Endothelial cell of umbilical vein (primary cell): ENCODE measurements at regions not wholly inside any gene's neighbourhood (a gene's known extent, or its start where the extent isn't known, plus 50 kb on each side); places are given as distances from the start of the nearest gene placed in this dataset.
A peak's percentile ranks its signal among the peaks of the same experiment; 100 is the strongest.

Experiments used
- BruUV-seq: library from RNA; stranded (reverse); fragments of 400-500 nt; replicated peaks from 2 replicates; lab custom pipeline; 2021; lab: Mats Ljungman, UMichigan
- CTCF ChIA-PET: fragments of 300-600, 350-600 bp; sonication (Branson Sonifier 250); formaldehyde crosslinking; loops from one replicate; lab custom pipeline; 2021; ENCODE audit warnings: antibody characterized with exemption, inconsistent platforms; lab: Charles Lee
- POLR2A ChIA-PET: fragments of 300-600, 350-600 bp; sonication (Branson Sonifier 250); formaldehyde crosslinking; loops from one replicate; lab custom pipeline; 2021; ENCODE audit warnings: antibody characterized with exemption, inconsistent platforms; lab: Charles Lee
- DNase-seq: peaks from one replicate; pipeline ENCODE4 v3.0.0-alpha.2; 2011; ENCODE audit warnings: low read depth, low spot score
- FAIRE-seq: peaks from 2 replicates; lab custom pipeline; 2011; peaks lifted over from hg19 to GRCh38; lab: Jason Lieb, UNC
- H2AFZ ChIP-seq: 2 replicates; pipeline ENCODE4 v1.6.0; 2012; ENCODE audit warnings: low read depth, low read length, control low read depth, inconsistent platforms
- H3K27ac ChIP-seq: 2 replicates; pipeline ENCODE4 v1.5.1; 2011; ENCODE audit warnings: low read depth, mild to moderate bottlenecking, control low read depth, low read length, moderate library complexity; ENCODE audit not compliant: insufficient read depth
- H3K27me3 ChIP-seq, 2 experiments: 2 replicates each; pipeline versions ENCODE4 v1.6.0 to v1.6.1; 2011; ENCODE audit warnings: low read length in 2 of 2, mixed read lengths in 1 of 2; ENCODE audit not compliant: control insufficient read depth in 2 of 2, insufficient read depth in 2 of 2
- H3K36me3 ChIP-seq, 2 experiments: 2 replicates in 1 of 2; 3 replicates in 1 of 2; pipeline ENCODE4 v1.5.1; 2011; ENCODE audit warnings: low read length in 2 of 2, mild to moderate bottlenecking in 1 of 2, moderate library complexity in 1 of 2; ENCODE audit not compliant: control insufficient read depth in 2 of 2, insufficient read depth in 2 of 2; ENCODE audit errors: extremely low read depth in 1 of 2
- H3K4me1 ChIP-seq: 3 replicates; pipeline ENCODE4 v1.5.1; 2011; ENCODE audit warnings: mild to moderate bottlenecking, low read length; ENCODE audit not compliant: control insufficient read depth, insufficient read depth; ENCODE audit errors: extremely low read depth
- H3K4me2 ChIP-seq: 2 replicates; pipeline ENCODE4 v1.6.1; 2011; ENCODE audit warnings: low read length, control low read depth, mixed read lengths; ENCODE audit not compliant: insufficient read depth
- H3K4me3 ChIP-seq, 3 experiments: fragments of 200-600 bp in 1 of 3; sonication (generic), shearing (Covaris generic) in 1 of 3; replicated peaks in 1 of 3; 2 replicates each; pipeline ENCODE4 v1.5.1; 2011 to 2016; ENCODE audit warnings: control low read depth in 3 of 3, low read length in 3 of 3, mild to moderate bottlenecking in 2 of 3, inconsistent platforms in 1 of 3, low read depth in 1 of 3, moderate library complexity in 1 of 3; ENCODE audit not compliant: insufficient read depth in 1 of 3
- H3K79me2 ChIP-seq: 2 replicates; pipeline ENCODE4 v1.6.0; 2012; ENCODE audit warnings: low read length, inconsistent platforms; ENCODE audit not compliant: control insufficient read depth, insufficient read depth
- H3K9ac ChIP-seq: replicated peaks from 2 replicates; pipeline ENCODE3; 2011; ENCODE audit warnings: low read length, control low read depth; ENCODE audit not compliant: insufficient read depth; ENCODE audit errors: extremely low read depth
- H3K9me1 ChIP-seq: replicated peaks from 3 replicates; pipeline ENCODE4 v1.6.0; 2011; ENCODE audit warnings: mild to moderate bottlenecking, low read length; ENCODE audit not compliant: control insufficient read depth, insufficient read depth; ENCODE audit errors: extremely low read depth
- H3K9me3 ChIP-seq: replicated peaks from 2 replicates; pipeline ENCODE4 v1.5.1; 2012; ENCODE audit warnings: low read length, inconsistent platforms; ENCODE audit not compliant: control insufficient read depth, insufficient read depth
- H4K20me1 ChIP-seq: replicated peaks from 2 replicates; pipeline ENCODE3; 2011; ENCODE audit warnings: mild to moderate bottlenecking, low read length; ENCODE audit not compliant: control insufficient read depth, insufficient read depth; ENCODE audit errors: extremely low read depth
- CTCF ChIP-seq, 2 donors: IDR thresholded peaks; 1 replicate in 1 of 2; 2 replicates in 1 of 2; pipeline ENCODE4 v1.5.1; 2011; ENCODE audit warnings: low read length in 2 of 2, mild to moderate bottlenecking in 2 of 2, moderate library complexity in 2 of 2, control low read depth in 1 of 2, inconsistent platforms in 1 of 2, low read depth in 1 of 2; ENCODE audit not compliant: insufficient read depth in 1 of 2; ENCODE audit errors: extremely low read depth in 1 of 2
- EZH2 ChIP-seq: IDR thresholded peaks from 2 replicates; pipeline ENCODE4 v1.6.1; 2012; ENCODE audit warnings: borderline replicate concordance, low read depth, mild to moderate bottlenecking, moderate library complexity, low read length, inconsistent platforms; ENCODE audit not compliant: severe bottlenecking
- FOS ChIP-seq: IDR thresholded peaks from 2 replicates; pipeline ENCODE4 v1.6.1; 2011; ENCODE audit warnings: mild to moderate bottlenecking, low read length, moderate library complexity, borderline replicate concordance; ENCODE audit not compliant: insufficient read depth
- GATA2 ChIP-seq: IDR thresholded peaks from 2 replicates; pipeline ENCODE4 v1.7.0; 2011; ENCODE audit warnings: low read depth, mild to moderate bottlenecking, moderate library complexity, mixed read lengths, low read length; ENCODE audit not compliant: insufficient read length, insufficient read depth
- JUN ChIP-seq: IDR thresholded peaks from 2 replicates; pipeline ENCODE4 v1.6.1; 2011; ENCODE audit warnings: borderline replicate concordance, low read depth; ENCODE audit not compliant: insufficient read length, insufficient read depth
- MYC ChIP-seq: IDR thresholded peaks from one replicate; pipeline ENCODE4 v1.6.1; 2011; ENCODE audit warnings: mild to moderate bottlenecking, low read depth, low read length
- POLR2A ChIP-seq: IDR thresholded peaks from 2 replicates; pipeline ENCODE4 v1.6.1; 2012; ENCODE audit warnings: low read depth, mild to moderate bottlenecking, control low read depth, low read length
- POLR2AphosphoS5 ChIP-seq: IDR thresholded peaks from 2 replicates; pipeline ENCODE4 v1.6.1; 2012; ENCODE audit warnings: low read depth, mild to moderate bottlenecking, control low read depth, low read length, moderate library complexity; ENCODE audit not compliant: insufficient read depth
- dilution Hi-C: fragments of 300-500 bp; cut with MboI; formaldehyde crosslinking; loops from one replicate; pipeline ENCODE4 v1.15.0; 2019; ENCODE audit warnings: low sequenced_read_pairs; ENCODE audit not compliant: extremely low pct_ligation_motif_present
- intact Hi-C: fragments of 100-400 bp; cut with micrococcal nuclease; formaldehyde crosslinking; loops from one replicate; pipeline ENCODE4 v1.10.0; 2022
- TF ChIP-seq, protein P1 (sequence below): IDR thresholded peaks from 2 replicates; pipeline ENCODE4 v1.6.1; 2011; ENCODE audit not compliant: insufficient read depth, insufficient read length

- Histone ChIP-seq H3K4me1 (peaks cover 32% of the 10 kb centered on the region), H3K27ac (no peak overlapping the region), H3K4me3 (no peak overlapping the region), H3K36me3 (no peaks in the 10 kb centered on the region), H3K79me2 (no peaks in the 10 kb centered on the region), H3K4me2 (no peak overlapping the region), H4K20me1 (no peaks in the 10 kb centered on the region), H2AFZ (peak overlapping the region; percentile 82), H3K27me3 (no peaks in the 10 kb centered on the region), H3K9me1 (no peaks in the 10 kb centered on the region), H3K9ac (no peak overlapping the region), H3K9me3 (no peaks in the 10 kb centered on the region)
- dilution Hi-C loops, result no loop called here
- no TSS peak for BruUV-seq
- ChIA-PET CTCF (interaction anchor here (1.2 kb wide), 1 partner anchor 151 kb away, joined by 5 read pairs; no protein-coding TSS in a partner anchor), POLR2A (no interaction called here)
- no peak for TF ChIP-seq POLR2A
- TF ChIP-seq GATA2, result no peak
- TF ChIP-seq EZH2, result no peak
- no peak for TF ChIP-seq FOS
- no peak for TF ChIP-seq MYC
- TF ChIP-seq CTCF (IDR thresholded peaks at IDR 0.05; ENCODE audit: extremely low read depth in 1 of 2, insufficient read depth in 1 of 2, low read depth in 1 of 2, low read length in 2 of 2), result no peak
- TF ChIP-seq JUN, result no peak
- TF ChIP-seq, protein P1, sequence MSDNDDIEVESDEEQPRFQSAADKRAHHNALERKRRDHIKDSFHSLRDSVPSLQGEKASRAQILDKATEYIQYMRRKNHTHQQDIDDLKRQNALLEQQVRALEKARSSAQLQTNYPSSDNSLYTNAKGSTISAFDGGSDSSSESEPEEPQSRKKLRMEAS, result no peak
- no peak for TF ChIP-seq POLR2AphosphoS5
- peak; percentile 55 for DNase-seq
- intact Hi-C loops, result loop anchor here (2.0 kb wide), 1 partner anchor 31 kb away; no protein-coding TSS in a partner anchor
- no peak for FAIRE-seq
Measured at GRCh38 chr5:115423541-115423940, 121.0 kb downstream of the FEM1C start.
